Mesothelial cell of epicardium (in vitro differentiated cells): ENCODE measurements at regions not wholly inside any gene's neighbourhood (a gene's known extent, or its start where the extent isn't known, plus 50 kb on each side); places are given as distances from the start of the nearest gene placed in this dataset.

Source experiments
- DNase-seq, 2 experiments: peaks; one replicate each; pipeline ENCODE4 v3.0.0; 2021; ENCODE audit warnings: low spot score in 2 of 2; ENCODE audit not compliant: unreplicated experiment in 2 of 2
- H3K27ac Mint-ChIP-seq: 2 replicates; pipeline ENCODE4 v1.8.0; 2021; ENCODE audit warnings: mixed read lengths
- H3K27me3 Mint-ChIP-seq: 2 replicates; pipeline ENCODE4 v1.8.0; 2021; ENCODE audit warnings: low read depth, mixed read lengths
- H3K36me3 Mint-ChIP-seq: 2 replicates; pipeline ENCODE4 v1.8.0; 2021; ENCODE audit warnings: mixed read lengths
- H3K4me1 Mint-ChIP-seq: 2 replicates; pipeline ENCODE4 v1.8.0; 2021; ENCODE audit warnings: mixed read lengths
- H3K4me3 Mint-ChIP-seq: 2 replicates; pipeline ENCODE4 v1.8.0; 2021; ENCODE audit warnings: mild to moderate bottlenecking, moderate library complexity, mixed read lengths
- H3K9me3 Mint-ChIP-seq: 2 replicates; pipeline ENCODE4 v1.8.0; 2021; ENCODE audit warnings: mixed read lengths
- CTCF ChIP-seq: fragments of 200-600 bp; sonication (generic); IDR thresholded peaks from one replicate; pipeline ENCODE4 v1.5.0; 2021; ENCODE audit warnings: antibody characterized with exemption; ENCODE audit not compliant: unreplicated experiment

- Mint-ChIP-seq H3K27me3 (no peaks in the 10 kb centered on the region), H3K9me3 (peaks cover 6% of the 10 kb centered on the region), H3K36me3 (no peaks in the 10 kb centered on the region), H3K27ac (peak overlapping the region; percentile 81), H3K4me1 (peaks cover 54% of the 10 kb centered on the region), H3K4me3 (no peak overlapping the region)
- peak in 1 of 2 experiments; percentile 52 for DNase-seq
- TF ChIP-seq CTCF, result no peak
Measured at GRCh38 chrX:23503835-23504539, 163.3 kb upstream of the PRDX4 start.

- Mint-ChIP-seq H3K4me1 (peaks cover 54% of the 10 kb centered on the region), H3K27ac (peak overlapping the region; percentile 81), H3K36me3 (no peaks in the 10 kb centered on the region), H3K9me3 (peaks cover 8% of the 10 kb centered on the region), H3K27me3 (no peaks in the 10 kb centered on the region), H3K4me3 (no peak overlapping the region)
- no peak for TF ChIP-seq CTCF
- no peak for DNase-seq
Measured at GRCh38 chrX:23504540-23504884, 162.8 kb upstream of the PRDX4 start.

GRCh38 chrX:23504895-23505294 is 162.4 kb upstream of the PRDX4 start:
- no peaks in the 10 kb centered on the region for H3K27me3 Mint-ChIP-seq
- H3K36me3 Mint-ChIP-seq, result no peaks in the 10 kb centered on the region
- no peak for DNase-seq
- H3K9me3 Mint-ChIP-seq, result peaks cover 8% of the 10 kb centered on the region
- no peak for TF ChIP-seq CTCF
- no peak overlapping the region for H3K4me3 Mint-ChIP-seq
- peaks cover 54% of the 10 kb centered on the region for H3K4me1 Mint-ChIP-seq
- H3K27ac Mint-ChIP-seq, result peak overlapping the region; percentile 81

- Mint-ChIP-seq H3K4me3 (no peak overlapping the region), H3K27ac (peak overlapping the region; percentile 79), H3K9me3 (peaks cover 8% of the 10 kb centered on the region), H3K27me3 (no peaks in the 10 kb centered on the region), H3K4me1 (peaks cover 54% of the 10 kb centered on the region), H3K36me3 (no peaks in the 10 kb centered on the region)
- TF ChIP-seq CTCF, result no peak
- no peak for DNase-seq
Measured at GRCh38 chrX:23505531-23506303, 161.6 kb upstream of the PRDX4 start.

GRCh38 chrX:23509256-23509655 is 158.0 kb upstream of the PRDX4 start:
- Mint-ChIP-seq H3K27me3 (no peaks in the 10 kb centered on the region), H3K27ac (no peak overlapping the region), H3K4me3 (no peak overlapping the region), H3K9me3 (peaks cover 8% of the 10 kb centered on the region), H3K36me3 (no peaks in the 10 kb centered on the region), H3K4me1 (peaks cover 49% of the 10 kb centered on the region)
- TF ChIP-seq CTCF, result no peak
- no peak for DNase-seq
